ENCODE measurements at regions not wholly inside any gene's neighbourhood (a gene's known extent, or its start where the extent isn't known, plus 50 kb on each side); places are given as distances from the start of the nearest gene placed in this dataset.

DNA sequence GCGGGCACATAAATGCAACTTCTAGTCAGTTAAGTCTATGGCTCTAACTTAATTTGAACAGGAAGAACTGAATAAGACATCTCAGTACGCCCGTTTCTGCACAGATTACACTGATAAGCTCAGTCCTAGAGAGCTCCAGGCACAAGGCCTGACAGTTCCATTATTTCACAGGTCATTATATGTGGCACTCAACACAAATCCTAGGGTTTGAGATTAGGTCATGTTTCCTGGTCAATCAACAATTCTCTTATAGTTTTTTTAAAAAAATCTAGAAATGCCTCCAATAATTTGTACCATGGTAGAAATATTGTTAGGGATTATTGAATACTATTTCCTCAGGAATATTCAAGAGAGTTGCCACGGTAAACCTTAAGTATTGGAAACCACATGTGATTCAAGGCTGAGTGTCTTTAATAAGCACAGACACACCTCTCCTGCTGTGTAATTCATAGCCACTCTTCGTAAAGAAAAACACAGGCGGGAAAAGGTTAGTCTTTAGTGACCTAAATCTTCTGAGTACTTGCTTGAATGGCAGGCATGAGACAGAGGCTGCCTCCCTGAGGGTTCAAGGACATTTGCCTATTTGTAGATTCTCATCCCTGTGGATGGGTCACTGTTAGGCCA, 342.9 kb upstream of the ADGRL3 start:
- DNase-seq (ENCODE audit: low read depth in 1 of 2, low spot score in 2 of 2) (no peak), FAIRE-seq (no peak)
- Histone ChIP-seq H4K91ac (replicated peaks; ENCODE audit: insufficient read length, low read length) (no peak overlapping the region), H3K4me3 (ENCODE audit: extremely low read depth in 1 of 4, insufficient read depth in 2 of 4, low read depth in 3 of 4, low read length in 4 of 4) (no peak overlapping the region), H4K20me1 (replicated peaks in 1 of 2; ENCODE audit: control insufficient read depth in 1 of 2, insufficient read depth in 2 of 2, low read length in 2 of 2) (no peaks in the 10 kb centered on the region), H2AK5ac (ENCODE audit: low read depth, low read length) (no peak overlapping the region), H3K23ac (ENCODE audit: insufficient read length) (no peak overlapping the region), H3K4me2 (ENCODE audit: insufficient read depth in 1 of 2, low read depth in 2 of 2, low read length in 2 of 2) (no peak overlapping the region), H3K9me3 (ENCODE audit: insufficient read depth in 2 of 2, low read depth in 1 of 2, low read length in 1 of 2) (no peaks in the 10 kb centered on the region), H3K79me1 (ENCODE audit: low read depth, low read length) (no peaks in the 10 kb centered on the region), H4K5ac (ENCODE audit: insufficient read length, low read depth, low read length) (no peak overlapping the region), H3K27me3 (replicated peaks in 1 of 4; ENCODE audit: control insufficient read depth in 3 of 4, extremely low read depth in 1 of 4, insufficient read depth in 3 of 4, low read length in 3 of 4) (no peaks in the 10 kb centered on the region), H2AFZ (ENCODE audit: low read length) (no peak overlapping the region), H2BK15ac (ENCODE audit: low read length) (no peak overlapping the region), H3K23me2 (ENCODE audit: low read depth, low read length) (no peaks in the 10 kb centered on the region), H3K14ac (ENCODE audit: insufficient read length) (no peak overlapping the region), H3K18ac (ENCODE audit: extremely low read depth, low read length) (no peak overlapping the region), H3K4me1 (replicated peaks in 1 of 4; ENCODE audit: control insufficient read depth in 3 of 4, insufficient read depth in 4 of 4, low read length in 3 of 4) (no peaks in the 10 kb centered on the region), H3K56ac (replicated peaks; ENCODE audit: insufficient read length, low read depth, low read length) (no peak overlapping the region), H2BK5ac (ENCODE audit: low read depth, low read length) (no peak overlapping the region), H3K36me3 (ENCODE audit: control insufficient read depth in 2 of 4, insufficient read depth in 4 of 4, low read length in 3 of 4) (no peaks in the 10 kb centered on the region), H3K27ac (ENCODE audit: low read depth, low read length) (no peak overlapping the region), H2BK20ac (ENCODE audit: low read length) (no peak overlapping the region), H3K9ac (replicated peaks in 1 of 4; ENCODE audit: extremely low read depth in 1 of 4, low read depth in 3 of 4, low read length in 3 of 4) (no peak overlapping the region), H3K4ac (replicated peaks; ENCODE audit: insufficient read length, low read depth, low read length) (no peak overlapping the region), H3K79me2 (ENCODE audit: control insufficient read depth in 1 of 2, insufficient read depth in 2 of 2, low read length in 2 of 2) (no peaks in the 10 kb centered on the region), H4K8ac (ENCODE audit: extremely low read depth, insufficient read depth, low read length) (no peak overlapping the region), H2BK12ac (ENCODE audit: low read depth, low read length) (no peak overlapping the region), H2BK120ac (replicated peaks; ENCODE audit: low read depth, low read length) (no peak overlapping the region)
- ChIA-PET CTCF (ENCODE audit: partially characterized antibody) (no interaction called here), POLR2A (ENCODE audit: partially characterized antibody) (no interaction called here)
- WGBS, 2 experiments (ENCODE audit: extremely low coverage in 1 of 2, insufficient coverage in 1 of 2, insufficient read length in 1 of 2, insufficient replicate concordance in 2 of 2, low coverage in 1 of 2, low lambda C conversion rate in 2 of 2, missing lambda C conversion rate in 1 of 2) = 89% methylated on average over 6 of the region's 6 CpGs; no CpG with 5 or more reads in 1 of the 2 experiments
- TF ChIP-seq, protein P1, sequence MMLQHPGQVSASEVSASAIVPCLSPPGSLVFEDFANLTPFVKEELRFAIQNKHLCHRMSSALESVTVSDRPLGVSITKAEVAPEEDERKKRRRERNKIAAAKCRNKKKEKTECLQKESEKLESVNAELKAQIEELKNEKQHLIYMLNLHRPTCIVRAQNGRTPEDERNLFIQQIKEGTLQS (IDR thresholded peaks at IDR 0.05; ENCODE audit: insufficient read depth, low read depth, low read length) = no peak
- TF ChIP-seq CEBPB (IDR thresholded peaks at IDR 0.05; ENCODE audit: low read depth, low read length) (no peak), GABPA (IDR thresholded peaks at IDR 0.05; ENCODE audit: borderline replicate concordance, insufficient read depth, low read length) (no peak), ASH2L (IDR thresholded peaks at IDR 0.05; ENCODE audit: low read length) (no peak), CBX5 (IDR thresholded peaks at IDR 0.05; ENCODE audit: low read depth, low read length) (no peak), SUZ12 (IDR thresholded peaks at IDR 0.05; ENCODE audit: low read length) (no peak), NANOG (IDR thresholded peaks at IDR 0.05; ENCODE audit: insufficient read depth, low read depth, low read length, poor library complexity, severe bottlenecking) (no peak), BRCA1 (IDR thresholded peaks at IDR 0.05; ENCODE audit: low read depth, low read length) (no peak), RFX5 (IDR thresholded peaks at IDR 0.05; ENCODE audit: borderline replicate concordance, low read depth, low read length) (no peak)
